Forelimb muscle (tissue), 1 donor: ENCODE measurements at regions not wholly inside any gene's neighbourhood (a gene's known extent, or its start where the extent isn't known, plus 50 kb on each side); places are given as distances from the start of the nearest gene placed in this dataset.

Experiments
- DNase-seq: peaks from one replicate; pipeline ENCODE4 v3.0.0-alpha.2; 2013; ENCODE audit warnings: low read depth

DNA sequence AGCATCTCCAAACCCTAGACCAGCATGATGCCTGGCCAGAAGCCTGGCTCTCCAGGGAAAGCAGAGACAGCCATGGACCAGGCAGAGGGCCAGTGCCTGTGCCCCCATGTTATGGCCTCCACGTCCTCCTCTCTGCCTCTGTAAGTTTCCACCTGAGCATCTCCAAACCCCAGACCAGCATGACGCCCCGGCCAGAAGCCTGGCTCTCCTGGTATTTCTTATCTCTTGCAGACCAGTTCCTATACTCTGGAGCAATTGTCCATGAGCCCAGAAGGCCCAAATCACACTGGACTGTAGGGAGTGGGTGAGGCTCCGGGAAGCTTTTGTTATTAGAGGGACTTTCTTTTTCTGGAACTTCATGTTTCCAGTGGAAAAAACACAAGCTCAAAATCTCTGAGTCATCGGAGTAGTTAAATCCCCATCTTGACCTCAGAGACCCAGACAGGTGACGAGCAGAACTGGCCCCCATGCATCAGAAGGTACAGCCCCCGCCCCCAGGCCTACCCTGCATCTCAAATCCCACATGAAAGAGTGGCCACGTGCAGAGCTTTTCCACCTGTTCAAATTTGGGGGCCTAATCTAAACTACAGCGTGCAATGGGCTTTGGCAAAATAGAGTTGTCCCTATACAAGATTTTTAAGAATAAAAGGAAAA lies 110.2 kb upstream of the FOXQ1 start:
- no peak for DNase-seq

DNA sequence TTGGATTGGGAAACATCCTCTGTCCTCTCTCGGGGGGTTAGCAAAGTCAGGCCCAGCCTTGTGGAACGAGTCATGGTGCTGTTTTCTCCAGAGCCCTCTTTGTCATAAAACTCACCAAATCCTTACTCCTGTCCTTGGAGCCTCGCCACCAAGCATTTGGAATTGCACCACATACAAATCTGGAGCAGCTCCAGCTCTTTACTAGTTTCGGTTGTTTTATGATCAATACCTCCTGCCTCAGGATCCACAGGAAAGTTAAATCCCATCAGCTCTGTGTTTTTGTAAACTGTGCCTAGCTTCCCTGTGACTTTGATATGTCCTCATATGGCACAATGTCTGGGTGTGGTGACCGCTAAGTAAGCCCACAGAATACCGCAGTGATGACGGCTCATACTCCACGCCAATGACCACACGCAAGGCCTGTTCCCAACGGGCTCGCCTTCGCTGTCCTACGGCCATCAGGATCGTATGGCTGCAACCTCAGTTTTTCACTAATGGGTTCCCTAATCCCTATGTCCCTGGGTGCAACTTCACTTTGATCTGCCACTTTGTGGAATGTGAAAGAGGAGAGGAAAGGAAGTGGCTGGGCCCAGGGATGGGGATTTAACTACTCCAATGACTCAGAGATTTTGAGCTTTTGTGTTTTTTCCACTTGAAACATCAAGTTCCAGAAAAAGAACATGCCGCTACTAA lies 111.3 kb upstream of the FOXQ1 start:
- DNase-seq, result no peak

DNA sequence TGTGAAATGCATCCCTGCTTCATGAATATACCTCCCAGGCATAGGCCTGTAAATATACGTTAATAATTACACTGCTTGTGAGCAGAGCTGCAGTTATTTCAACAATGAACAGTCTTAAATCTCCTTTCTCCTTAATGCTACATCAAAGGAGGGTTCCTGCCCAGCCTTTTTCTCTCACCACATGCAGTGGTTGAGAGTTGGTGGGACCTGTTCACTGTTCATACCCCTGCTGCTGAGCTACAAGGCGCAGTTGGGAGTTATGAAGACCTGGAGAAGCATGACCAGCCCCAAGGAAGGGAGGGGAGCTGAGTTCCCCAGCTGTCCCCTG lies 111.9 kb upstream of the FOXQ1 start:
- DNase-seq, result no peak

DNA sequence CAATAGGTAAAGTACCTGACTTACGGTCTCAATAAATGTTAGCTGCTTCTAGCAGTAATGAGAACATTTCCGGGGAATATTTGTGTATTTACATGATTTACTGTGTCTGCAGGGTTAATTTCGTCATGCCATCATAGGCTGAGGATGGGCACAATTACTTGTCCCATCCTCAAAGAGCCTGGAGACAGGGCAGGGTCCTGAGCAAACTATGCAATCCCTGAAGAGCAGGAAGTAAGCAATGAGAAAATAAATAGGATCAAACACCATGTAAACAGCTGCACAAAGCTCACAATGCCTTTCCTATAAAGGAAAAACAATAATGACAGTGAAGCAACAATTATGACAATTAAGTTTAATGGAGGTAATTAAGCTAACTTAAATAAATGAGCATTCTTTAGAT lies 114.6 kb upstream of the FOXQ1 start:
- DNase-seq, result no peak

DNA sequence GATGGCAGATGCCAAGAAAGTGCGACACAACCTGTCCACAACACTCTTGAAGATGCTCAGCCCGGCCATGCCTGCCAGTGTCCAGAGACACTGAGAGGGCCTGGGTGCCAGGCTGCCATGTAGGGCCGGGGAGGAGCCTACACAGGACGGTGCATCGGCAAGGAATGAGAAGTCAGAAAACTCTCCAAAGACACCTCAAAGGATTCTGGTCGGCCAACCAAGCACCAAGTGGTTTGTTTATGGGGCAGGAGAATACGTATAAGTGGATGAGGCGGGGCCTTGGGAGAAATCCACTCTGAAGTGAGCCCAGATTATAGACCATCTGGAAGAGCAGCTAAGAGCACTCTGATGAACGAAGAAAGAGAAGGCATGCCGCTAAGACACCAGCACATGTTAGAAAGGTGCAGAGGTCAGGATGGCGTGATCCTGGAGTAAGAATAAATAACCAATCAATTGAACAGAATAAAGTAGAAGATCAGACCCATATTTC lies 120.7 kb upstream of the FOXQ1 start:
- DNase-seq, result no peak

DNA sequence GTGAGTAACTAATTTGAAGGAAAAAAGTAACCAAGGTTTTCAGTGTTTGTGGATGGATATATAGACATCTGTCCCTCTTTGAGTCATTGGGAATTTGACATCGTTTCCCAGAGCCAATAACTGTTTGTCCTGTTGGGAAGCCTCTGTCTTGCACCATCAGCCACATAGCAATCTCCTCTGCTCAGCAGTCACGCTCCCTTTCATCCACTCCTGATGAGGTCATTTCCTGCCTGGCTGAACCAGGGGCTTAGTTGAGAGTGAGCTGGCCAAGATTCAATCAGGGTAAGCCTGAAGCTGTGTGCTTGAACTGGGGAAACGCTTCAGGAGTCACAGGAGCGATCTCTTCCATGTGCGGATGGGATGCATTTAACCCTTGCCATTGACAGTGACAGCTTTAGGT lies 121.5 kb upstream of the FOXQ1 start:
- no peak for DNase-seq

DNA sequence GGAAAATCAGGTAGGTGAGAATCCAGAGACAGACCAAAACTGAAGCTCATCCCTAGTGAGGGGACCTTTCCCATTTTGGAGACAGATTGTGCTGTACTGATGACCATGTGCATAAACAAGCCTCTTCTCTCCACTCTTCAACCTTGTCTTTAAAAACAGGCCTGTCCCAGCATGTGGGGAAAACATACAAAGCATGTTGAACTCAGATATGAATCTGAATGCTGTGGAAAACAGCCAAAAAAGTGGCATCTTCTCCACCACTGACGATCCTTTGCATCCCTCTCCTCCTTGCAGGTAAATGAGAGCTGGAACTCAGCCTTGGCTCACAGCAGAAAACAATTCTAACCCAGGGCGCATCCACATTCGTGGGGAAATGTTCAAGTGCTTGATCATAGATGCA lies 123.7 kb upstream of the FOXQ1 start:
- no peak for DNase-seq

DNA sequence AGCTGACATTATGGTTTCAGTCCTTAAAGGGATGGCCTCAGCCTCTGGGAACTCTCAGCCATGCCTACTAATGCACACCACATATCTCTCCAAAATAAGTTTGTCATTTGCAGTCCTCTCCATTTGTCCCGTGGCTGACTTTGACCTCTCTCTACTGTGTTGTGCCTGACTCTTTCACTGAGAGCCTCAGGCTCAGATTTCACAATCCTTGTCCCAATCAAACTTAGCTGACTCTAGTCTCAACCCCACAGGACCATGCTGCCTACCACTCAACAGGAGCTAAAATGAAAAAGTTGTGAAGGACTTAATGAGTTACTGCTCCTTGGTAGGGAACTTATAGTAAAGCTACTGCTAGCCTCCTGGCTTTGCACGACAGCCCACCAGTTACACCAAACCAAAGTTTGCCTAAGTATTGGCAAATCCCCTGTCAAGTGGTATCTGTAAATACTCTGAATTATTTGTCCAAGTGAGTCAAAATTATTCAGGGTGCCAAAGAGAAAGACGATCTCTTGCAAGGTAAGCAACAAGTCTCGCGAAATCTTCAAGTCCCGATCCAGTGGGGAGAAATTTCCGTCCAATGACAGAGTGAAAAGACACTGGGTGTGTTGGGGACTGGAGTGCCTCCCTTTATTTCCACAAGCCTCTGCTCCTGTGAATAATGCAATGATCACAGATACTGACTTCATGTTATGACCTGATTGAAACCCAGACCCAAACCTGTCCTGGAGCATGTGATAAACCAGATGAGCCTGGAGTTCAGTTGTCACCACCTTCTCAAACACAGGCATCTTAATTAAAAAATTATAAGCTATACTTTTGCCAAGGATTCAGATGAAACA lies 124.4 kb upstream of the FOXQ1 start:
- DNase-seq, result no peak

DNA sequence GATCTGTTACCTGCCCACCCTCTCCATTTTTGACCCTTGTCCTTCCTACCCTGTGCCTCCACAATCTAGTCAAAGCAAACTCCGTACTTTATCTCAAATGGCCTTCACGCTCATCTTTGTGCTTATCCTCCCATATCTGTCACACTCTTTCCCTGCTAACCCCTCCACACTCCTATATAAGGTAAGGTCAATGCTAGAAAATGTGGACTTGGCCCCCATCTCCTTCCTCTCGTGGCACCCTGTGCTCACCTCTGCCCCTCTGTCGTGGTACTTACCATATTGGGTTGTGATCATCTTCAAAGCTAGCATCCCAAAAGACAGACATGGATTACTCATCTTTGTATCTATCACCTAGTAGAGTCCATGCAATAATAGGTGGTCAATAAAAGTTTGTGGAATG lies 127.6 kb upstream of the FOXQ1 start:
- no peak for DNase-seq

DNA sequence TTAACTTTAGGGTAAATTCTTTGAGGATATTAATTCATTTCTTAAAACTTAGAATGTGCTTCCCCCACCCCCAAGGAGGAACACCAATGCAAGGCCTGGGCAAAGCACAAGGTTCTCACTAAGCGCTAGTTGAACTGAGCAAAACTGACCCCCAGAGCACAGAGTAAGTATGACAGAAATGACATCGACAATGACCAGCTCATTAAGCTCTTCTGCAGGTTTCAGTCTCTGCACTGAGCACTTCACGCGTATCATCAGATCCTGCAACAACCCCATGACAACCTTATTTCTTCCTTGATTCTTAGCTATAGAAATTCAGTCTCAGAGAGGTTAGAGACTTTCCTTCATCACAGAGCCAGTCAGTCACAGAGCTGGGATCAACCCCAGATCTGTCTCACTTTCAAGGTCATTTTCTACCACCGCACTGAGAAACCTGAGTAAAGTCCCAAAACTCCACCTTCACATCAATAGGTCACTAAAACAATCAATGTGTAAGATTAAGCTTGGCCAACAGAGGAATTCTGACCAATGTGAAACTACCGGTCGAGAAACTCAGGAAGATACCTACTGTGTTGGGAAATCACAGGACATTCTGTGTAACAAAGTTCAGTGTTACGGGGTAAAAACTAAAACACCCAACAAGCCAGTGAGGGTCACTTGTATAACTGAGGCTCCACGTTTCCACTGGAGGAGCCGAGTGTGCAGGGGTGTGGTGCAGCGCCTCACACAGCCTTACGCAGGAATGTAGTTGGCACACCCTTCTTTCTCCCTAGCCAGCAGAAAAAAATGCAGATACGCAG lies 129.0 kb upstream of the FOXQ1 start:
- DNase-seq, result no peak

DNA sequence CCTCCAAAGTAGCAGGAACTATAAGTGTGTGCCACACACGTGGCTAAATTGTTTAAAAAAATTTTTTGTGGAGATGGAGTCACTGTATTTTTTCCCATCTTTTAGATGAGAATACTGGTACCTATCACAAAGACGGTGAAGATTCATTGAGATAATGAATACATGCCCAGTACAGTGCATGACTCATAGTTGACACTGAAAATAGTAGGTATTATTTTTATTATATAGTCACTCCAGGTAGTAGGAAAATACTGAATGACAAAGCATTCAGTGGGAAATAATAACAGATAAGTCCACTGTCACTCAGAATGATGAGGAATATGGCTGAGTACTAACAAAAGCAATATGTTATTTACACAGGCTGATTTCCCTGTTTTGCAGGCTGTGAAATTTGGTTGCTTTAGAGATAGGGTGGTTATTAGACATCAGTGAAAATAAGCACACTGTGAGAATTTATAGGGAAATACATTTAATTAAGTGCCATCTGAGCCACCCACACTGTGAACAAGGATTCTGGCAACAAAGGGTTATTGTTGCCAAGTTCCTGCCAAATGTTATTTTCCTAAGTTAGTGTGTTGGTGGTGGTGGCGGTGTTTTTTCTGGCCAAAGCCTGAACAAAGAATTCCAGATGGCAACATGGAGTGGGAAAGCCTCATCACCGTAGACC lies 129.8 kb upstream of the FOXQ1 start:
- DNase-seq, result no peak

DNA sequence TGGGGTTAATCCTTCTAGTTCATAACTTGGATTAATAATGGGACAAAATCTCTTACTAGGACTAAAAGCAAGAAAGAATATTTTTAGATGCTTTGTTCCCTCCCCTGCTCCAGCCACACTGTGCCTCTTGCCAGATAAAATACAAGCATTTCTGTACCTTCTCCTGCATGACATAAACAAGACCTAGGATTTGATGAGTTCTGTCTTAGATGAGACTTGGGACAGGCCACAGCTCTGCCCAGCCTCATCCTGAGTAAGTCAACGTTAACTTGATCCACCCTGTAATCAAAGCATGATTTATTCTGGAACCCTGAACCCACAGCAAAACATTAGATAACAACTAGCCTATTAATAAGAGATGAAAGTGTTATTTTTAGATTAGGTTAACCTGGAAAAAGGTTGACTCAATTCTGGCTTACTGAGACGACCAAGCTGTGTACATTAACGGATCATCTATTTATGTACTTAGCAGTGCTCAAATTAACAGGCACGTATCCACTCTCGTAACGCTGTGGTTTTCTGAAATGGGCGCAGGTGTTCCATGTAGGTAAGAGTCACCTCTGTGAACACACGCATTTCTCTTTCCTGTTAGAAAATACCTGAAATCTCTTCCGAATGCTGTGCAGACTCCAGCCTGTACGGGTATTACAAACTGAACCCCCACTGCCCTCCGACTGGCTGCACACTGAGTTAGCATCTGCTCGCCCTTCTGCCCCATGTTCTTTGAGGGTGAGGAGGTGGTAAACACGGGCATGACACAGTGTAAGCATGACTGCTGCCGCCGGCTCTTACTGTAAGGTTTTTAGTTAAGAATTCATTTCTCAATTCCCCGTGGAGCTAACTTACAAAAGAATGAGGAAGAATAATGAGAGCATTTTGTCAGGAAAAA lies 132.1 kb upstream of the FOXQ1 start:
- DNase-seq, result no peak

DNA sequence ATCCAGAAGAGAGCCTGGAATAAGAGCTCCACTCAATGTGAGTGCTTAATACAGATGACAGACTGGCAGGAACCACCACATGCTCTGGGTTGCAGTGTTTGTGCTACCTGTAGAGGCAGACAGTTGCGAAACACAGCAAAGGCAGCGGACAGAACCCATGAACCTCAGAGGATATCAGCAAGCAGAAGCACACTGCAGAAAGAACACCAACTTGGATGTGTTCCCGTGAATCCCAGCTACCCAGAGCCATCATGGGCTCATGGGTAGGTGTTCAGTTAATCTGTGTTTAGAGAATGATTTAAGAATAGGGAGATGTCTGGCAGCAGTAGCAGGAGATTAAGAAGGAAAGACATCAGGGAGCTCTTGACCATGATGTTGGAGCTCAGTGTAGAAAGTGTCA lies 133.3 kb upstream of the FOXQ1 start:
- no peak for DNase-seq

DNA sequence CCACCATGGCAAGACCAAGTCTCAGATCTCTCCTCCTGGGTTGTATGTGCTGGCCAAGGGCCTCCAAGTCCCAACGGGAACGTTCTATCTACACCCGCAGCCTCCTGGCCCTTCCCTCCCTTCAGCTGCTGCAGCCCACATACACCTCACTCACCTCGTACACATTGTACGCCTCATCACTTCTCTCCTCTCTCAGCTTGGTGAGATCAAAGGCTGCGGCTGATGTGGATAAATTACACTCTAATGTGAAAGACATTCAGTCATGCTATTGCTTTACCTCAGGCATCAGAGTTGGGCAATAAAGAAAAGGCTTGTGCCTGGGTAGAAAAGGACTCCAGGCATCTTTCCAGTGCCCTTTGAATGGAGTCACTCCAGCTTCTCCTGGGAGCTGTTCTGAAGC lies 135.3 kb upstream of the FOXQ1 start:
- no peak for DNase-seq

DNA sequence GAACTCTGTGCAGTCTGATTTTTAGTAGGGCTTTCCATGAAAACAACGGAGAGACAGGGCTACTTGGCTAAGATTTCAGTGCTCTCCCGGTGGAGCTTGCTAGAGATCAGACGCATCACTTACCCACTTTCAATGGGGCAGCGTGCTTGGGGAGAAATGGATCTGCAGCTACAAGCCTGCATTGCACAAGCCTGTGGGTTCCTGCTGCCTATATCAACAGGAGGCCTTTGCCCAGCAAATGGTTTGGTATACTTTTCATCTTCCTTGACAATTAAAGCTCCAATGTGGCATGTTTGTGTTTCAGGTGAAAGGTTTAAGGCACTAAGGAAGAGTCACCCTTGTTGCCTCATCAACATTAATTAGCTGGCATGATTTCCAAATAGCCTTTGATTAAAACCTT lies 136.0 kb upstream of the FOXQ1 start:
- DNase-seq, result no peak

DNA sequence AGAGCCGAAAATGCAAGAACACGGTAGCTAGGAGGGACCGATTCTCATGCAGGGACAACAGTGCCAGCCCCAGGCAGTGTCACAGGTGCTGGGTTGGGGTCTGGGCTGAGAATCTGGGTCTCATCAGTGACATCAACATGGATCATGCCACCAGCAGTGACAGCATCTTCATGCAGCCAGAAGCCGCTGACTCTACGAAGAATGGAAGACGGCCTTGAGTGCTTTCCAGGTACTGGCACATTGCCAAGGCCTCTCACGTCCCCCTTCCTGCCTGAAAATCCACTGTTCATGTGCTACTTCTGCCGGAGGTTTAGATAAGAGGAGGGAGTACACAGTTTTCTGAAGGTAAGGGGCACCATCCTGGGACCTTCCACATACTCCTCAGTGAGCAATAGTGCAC lies 141.1 kb upstream of the FOXQ1 start:
- peak; percentile 35 for DNase-seq

DNA sequence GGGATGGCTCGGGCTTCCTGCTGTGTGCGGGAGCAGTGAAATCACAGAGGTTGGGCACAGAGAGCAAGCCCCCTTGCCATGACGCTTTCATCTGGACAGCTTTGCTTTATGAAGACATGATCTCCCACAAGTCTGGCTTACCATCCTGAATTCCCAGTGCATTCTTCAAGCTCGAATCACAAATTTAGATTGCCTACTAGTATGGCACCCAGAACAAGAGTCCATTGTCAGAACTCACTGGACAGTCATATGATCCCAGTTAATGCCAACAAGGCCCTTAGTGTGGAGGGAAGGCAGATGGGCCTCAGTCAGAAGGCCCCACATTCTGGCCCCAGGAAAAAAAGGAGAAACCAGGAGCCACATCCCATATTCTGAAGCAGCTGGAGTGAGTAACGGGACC lies 147.3 kb upstream of the FOXQ1 start:
- no peak for DNase-seq

DNA sequence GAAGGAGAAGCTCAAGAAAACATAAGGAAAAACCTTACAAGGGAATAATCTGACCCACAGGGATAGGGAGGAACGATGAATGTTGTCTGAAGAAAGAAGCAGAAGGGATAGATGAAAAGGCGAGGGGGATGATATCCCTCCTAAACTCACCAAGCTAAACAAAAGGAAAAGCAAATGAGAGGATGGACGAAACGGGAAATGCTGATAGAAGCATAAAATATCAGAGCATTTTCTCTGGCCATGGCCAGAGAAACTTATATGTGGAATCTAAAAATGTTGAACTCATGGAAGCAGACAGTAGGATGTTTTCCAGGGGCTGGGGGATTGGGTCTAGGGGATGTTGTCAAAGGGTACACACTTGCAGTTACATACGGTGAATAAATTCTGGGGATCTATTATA lies 148.4 kb upstream of the FOXQ1 start:
- DNase-seq, result no peak

DNA sequence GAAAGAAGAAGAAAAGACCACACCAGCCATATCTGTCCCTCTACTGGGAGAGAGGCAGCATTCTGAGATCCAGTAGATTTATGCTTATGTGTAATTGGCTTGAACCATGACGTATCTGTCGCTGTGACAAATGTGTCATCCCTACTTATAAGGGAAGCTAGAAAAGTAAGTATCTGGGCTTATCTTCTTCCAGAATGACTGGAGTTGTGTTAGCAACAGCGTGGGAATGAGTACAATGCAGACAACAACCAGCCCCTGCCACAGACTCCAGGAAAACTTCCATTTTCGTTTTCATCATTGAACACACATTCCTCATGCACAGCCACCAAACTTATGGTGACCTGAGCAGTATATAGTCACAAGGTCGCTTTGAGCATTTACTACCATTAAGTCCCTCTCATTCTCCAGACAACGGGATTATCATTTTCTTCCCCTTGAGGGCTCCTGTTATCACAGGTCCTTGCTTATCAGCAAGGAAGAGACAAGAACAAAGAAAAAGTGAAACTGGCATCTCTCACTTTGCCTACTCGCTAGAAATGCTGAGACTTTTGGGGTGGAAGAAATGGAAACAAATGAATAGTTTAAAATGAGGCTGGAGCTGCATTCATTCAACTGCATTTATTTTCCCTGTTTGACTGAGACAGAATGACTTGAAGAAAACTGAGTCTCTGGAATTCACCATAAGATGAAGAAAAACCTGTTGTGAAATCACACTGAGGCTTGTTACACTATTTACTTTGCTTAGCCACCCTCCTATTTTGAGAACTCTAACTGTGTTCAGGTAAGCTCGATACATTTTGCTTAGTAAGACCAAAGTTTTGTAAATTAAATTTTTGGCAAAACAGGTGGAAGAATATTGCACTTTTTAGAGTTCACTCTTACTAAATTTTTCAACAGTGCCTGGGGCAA lies 149.3 kb upstream of the FOXQ1 start:
- no peak for DNase-seq
